ENCODE measurements at regions not wholly inside any gene's neighbourhood (a gene's known extent, or its start where the extent isn't known, plus 50 kb on each side); places are given as distances from the start of the nearest gene placed in this dataset.

GRCh38 chr18:24539866-24540617, 79.6 kb downstream of the HRH4 start:
- TF ChIP-seq CTCF (conservative IDR thresholded peaks at IDR 0.05; ENCODE audit: low read length) (no peak), EZH2phosphoT487 (IDR thresholded peaks at IDR 0.05; ENCODE audit: borderline replicate concordance) (no peak)

All from Loucy (cell line).